NCI-H1694 treated with DMSO at 0.1 percent for 48 hours (cell line): ENCODE measurements at regions not wholly inside any gene's neighbourhood (a gene's known extent, or its start where the extent isn't known, plus 50 kb on each side); places are given as distances from the start of the nearest gene placed in this dataset.
"Not testable (repeated sequence)": the region's sequence is repeated elsewhere in the genome, so short reads cannot be mapped to it uniquely, and the experiment has no call there.

Experiments used
- DNase-seq: peaks from one replicate; lab custom pipeline; 2025; lab: John Stamatoyannopoulos, UW

DNA sequence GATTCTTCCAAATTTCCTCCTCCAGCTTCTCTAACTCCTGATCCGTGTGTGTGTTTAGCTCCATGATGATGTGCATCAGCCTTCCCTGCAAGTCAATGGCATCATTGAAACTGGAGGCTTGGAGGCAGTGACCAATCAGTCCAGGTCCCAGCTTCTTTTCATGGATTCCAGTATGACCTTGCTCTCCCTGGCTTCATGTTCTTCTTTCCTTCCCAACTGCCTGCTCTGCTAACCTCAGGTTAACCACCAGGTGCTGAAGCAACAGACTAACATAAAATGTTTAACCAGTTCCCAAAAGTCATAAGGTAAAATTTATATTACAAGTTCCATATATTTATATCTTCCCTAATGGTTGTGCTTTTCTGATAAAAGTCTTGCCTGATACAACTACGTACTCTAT lies 512.8 kb upstream of the EPHA7 start:
- no peak for DNase-seq

DNA sequence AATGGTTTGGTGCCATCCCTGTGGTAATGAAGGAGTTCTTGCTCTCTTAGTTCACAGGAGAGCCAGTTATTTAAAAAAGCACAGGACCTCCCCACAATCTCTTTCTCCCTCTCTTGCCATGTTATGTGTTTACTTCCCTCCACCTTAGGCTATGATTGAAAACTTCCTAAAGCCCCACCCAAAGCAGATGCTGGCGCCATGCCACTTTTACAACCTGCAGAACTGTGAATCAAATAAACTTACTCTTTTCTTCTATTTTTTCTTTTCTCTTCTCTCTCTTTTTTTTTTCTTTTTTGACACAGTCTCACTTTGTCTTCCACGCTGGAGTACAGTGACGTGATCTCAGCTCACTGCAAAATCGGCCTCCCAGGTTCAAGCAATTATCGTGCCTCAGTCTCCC lies 508.4 kb upstream of the EPHA7 start:
- no peak for DNase-seq

- no peak for DNase-seq
Observed at GRCh38 chr6:93919365-93919764, 500.0 kb upstream of the EPHA7 start.

DNA sequence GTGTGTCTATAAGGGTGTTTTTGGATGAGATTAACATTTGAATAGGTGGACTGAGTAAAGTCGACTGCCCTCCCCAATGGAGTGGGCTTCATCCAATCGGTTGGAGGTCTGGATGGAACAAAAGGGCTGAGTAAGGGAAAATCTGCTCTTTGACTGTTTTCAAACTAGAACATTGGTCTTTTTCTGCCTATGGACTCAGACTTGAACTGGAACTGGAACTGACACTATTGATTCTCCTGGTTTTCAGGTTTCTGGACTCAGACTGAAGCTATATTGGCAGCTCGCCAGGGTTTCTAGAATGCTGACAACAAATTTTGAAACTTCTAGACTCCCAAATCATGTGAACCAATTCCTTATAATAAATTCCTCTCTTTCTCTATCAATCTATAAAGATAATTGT lies 498.9 kb upstream of the EPHA7 start:
- no peak for DNase-seq

- no peak for DNase-seq
Observed at GRCh38 chr6:93917216-93917615, 497.9 kb upstream of the EPHA7 start.

DNA sequence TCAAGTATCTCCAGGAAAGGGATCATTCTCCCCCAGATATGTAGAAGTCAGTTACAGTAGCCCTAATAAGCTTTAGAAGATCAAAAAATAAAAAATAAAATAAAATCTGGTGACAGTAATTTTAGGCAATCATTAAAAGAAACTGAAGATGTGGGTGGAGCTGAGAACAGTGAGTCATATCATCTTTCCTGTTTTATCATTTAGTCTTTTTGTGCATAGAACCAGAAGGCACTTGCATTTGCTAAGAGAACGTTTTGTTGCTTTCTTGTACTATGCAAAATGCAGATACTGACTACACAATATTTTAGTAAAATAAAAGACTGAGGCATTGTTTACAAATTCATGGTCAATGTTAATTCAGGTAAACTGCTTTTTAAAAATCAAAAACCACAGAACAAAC lies 497.4 kb upstream of the EPHA7 start:
- DNase-seq: no peak

DNA sequence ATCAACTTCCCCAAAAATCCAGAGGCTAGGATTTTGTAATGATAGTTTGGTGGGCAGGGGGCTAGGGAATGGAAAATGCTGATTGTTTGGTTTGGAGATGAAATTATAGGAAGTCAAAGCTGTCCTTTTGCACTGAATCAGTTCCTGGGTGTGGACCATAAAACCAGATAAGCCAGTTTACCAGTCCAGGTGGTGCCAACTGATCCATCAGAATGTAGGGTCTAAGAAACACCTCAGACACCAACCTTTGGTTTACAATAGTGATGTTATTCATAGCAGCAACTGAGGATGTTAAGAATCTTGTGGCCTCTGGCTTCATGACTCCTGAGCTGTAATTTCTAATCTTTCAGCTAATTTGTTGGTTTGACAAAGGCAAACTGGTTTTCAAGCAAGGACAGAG lies 496.6 kb upstream of the EPHA7 start:
- no peak for DNase-seq

DNA sequence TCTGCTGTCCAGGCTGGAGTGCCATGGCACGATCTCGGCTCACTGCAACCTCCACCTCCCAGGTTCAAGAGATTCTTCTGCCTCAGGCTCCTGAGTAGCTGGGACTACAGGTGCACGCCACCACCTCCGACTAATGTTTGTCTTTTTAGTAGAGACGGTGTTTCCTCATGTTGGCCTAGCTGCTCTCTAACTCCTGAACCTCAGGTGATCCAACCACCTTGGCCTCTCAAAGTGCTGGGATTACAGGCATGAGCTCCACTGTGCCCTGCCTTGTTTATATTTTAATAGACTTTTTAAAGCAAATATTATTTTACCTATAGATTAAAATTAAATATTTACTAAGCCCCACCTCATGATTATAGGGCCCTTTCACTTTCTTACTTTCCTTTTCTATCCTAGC lies 483.2 kb upstream of the EPHA7 start:
- no peak for DNase-seq

- no peak for DNase-seq
Observed at GRCh38 chr6:93900142-93900541, 480.8 kb upstream of the EPHA7 start.

DNA sequence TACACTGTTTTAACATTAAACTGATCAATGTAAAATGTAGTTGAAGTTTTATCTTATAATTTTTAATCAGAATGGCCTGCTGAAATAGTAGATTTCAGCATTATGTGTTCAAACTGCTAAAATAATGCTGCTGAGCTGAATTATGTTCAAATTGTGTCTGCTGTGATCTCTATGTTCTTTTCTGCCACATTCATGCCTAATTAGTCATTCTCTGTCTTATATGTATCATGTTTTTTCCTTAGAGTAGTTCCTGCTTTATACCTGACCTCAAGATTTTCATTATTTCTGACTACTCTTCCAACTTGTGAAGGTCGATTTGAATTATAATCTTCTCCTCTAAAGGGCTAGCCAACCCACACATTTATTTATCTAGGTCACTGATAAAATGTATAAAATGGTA lies 476.7 kb upstream of the EPHA7 start:
- no peak for DNase-seq

- no peak for DNase-seq
Observed at GRCh38 chr6:93894521-93894920, 475.2 kb upstream of the EPHA7 start.

- no peak for DNase-seq
Observed at GRCh38 chr6:93889713-93890112, 470.4 kb upstream of the EPHA7 start.

DNA sequence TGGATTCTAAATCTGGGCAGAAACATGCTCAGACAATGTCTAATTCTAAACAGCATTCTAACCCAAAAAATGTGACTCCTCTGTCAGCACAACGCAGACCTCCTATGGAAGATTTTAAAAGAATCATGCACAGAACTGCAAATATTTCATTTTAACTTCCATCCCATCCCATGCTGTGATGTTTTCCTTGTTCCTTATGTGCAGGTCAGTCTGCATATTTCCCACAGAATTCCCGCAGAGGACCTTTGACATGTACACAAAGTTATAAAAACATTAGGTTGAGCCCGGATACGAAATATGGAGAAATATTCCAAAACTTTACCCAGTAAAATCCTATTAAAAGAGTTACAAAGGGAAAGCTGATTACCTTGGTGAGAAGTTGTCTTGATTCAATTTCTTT lies 467.1 kb upstream of the EPHA7 start:
- DNase-seq: no peak

DNA sequence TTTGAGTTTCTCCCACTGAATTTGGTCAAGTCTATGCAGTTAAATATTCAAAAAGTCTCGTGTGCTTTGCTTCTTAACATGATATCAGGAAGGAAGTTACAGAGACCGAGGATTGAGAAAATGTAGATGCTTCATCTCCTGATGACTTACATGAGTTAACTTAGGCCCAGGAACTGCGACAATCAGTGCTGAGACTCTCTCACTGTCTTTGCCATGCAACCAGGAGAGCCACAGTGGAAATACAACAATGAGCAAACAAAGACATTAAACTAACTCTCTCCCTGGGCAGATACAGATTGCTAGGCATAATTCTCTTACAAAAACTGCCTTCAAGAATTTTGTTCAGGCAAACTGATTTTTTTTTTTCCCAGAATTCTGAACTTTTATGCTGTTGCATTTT lies 440.6 kb upstream of the EPHA7 start:
- DNase-seq: no peak

DNA sequence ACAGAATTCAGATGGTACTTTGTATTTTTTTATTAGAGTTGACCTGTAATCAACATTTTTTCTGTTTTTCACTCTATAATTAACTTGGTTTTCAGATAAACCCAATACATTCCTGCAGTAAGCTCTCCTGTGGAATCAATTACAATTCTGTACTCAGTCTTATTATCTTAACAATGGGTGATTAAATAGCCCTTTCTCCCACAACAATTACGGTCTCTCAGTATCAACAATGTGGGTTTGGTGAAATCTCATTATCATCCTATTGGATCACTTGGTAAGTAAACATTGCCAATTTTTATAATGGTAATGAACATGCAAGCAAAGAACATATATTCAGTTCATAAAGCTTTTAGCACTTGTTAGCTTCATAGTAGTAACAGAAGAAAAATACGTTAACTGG lies 438.9 kb upstream of the EPHA7 start:
- no peak for DNase-seq

GRCh38 chr6:93849857-93850256 lies 430.5 kb upstream of the EPHA7 start:
- DNase-seq: no peak

DNA sequence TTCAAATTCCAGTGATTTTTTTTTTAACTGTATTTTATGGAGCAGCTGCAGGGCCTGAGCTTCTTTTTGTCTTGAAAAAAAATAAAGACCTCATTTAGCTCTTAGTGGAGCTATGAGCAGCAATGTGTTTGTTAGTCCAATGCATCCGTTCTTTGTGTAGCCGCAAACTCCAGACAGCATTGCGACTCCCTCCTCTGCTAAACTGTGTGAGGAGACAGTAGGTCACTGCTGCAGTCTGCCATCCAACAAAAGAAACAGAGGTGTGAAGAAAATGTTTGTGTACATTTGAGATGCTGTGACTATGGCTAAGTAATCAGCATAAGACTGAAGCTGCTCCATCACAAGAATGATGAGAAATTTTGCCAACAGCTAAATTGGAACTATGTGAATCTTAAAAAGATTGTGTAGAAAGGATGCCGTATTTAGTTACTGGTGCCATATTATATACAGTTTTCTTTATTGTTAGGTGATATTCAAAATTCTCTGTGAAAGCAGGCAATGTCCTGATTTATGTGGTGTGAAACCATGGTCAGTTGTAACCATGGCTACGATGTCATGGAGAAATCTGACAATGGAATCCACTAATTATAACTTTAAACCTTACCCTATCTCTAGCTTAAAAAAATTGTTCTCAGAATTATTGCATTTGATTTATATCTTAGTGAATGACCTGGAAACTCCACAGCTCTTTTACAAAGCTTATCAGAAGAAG lies 428.8 kb upstream of the EPHA7 start:
- DNase-seq: no peak

GRCh38 chr6:93842178-93842577 lies 422.8 kb upstream of the EPHA7 start:
- no peak for DNase-seq

DNA sequence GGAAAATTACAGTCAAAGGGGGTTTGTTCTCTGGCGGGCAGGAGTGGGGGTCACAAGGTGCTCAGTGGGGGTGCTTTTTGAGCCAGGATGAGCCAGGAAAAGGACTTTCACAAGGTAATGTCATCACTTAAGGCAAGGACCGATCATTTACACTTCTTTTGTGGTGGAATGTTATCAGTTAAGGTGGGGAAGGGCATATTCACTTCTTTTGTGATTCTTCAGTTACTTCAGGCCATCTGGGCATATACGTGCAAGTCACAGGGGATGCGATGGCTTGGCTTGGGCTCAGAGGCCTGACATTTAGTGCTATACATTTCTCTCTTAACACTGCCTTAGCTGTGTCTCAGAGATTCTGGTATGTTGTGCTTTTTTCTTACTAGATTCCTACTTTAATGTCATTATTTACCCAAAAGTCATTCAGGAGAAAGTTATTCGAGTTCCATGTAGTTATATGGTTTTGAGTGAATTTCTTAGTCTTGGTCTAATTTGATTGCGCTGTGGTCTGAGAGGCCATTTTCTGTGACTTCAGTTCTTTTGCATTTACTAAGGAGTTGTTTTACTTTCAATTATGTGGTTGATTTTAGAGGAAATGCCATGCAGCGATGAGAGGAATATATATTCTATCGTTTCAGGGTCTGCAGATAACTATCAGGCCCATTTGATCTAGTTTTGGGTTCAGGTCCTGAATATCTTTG lies 416.2 kb upstream of the EPHA7 start:
- not testable (repeated sequence) for DNase-seq

GRCh38 chr6:93835026-93835425 lies 415.7 kb upstream of the EPHA7 start:
- DNase-seq: not testable (repeated sequence)

DNA sequence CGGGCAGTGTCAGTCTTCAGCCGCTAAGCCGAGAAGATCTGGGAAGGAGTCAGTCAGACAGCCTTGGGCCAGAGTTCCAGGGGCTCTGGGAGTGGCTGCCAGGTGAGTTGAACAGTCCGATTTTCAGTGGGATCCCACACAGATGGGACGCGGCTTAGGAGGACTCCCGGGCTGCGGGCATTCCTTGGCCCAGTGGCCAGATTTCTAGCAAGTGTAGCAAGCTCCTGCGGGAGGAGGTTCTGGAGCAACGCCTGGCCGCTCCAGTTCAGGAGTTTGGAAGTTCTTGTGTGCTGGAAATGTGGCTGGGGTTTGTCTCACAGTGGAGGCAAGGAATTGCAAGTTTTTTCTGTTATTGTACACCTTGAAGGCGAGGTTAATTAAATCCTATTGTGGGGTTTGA lies 414.0 kb upstream of the EPHA7 start:
- DNase-seq: not testable (repeated sequence)

GRCh38 chr6:93829757-93830156 lies 410.4 kb upstream of the EPHA7 start:
- not testable (repeated sequence) for DNase-seq

DNA sequence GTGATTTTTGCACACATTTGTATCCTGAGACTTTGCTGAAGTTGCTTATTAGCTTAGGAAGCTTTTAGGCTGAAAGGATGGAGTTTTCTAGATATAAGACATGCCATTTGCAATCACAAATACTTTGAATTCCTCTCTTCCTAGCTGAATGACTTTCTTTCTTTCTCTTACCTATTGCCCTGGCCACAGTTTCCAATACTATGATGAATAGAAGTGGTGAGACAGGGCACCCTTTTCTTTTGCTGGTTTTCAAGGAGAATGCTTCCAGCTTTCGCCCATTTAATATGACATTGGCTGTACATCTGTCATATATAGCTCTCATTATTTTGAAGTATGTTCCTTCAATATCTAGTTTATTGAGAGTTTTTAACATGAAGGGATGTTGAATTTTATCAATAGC lies 409.6 kb upstream of the EPHA7 start:
- no peak for DNase-seq

DNA sequence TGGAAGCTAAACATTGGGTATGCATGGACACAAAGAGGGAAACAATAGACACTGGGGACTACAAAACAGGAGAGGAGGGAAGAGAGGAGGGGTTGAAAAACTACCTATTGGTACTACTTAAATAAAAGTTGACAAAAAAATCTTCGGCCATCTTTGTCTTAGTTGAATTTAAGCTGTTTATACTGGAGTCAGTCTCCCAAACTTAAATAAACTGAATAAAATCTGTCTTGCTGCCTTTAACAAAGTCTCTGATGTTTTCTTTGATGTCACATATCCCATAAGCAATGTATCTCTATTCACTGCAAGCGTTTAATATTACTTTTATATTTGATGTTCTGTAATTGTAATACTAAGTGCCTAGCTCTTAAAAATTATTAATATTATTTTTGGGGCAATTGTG lies 409.2 kb upstream of the EPHA7 start:
- DNase-seq: no peak
